ENCODE measurements at regions not wholly inside any gene's neighbourhood (a gene's known extent, or its start where the extent isn't known, plus 50 kb on each side); places are given as distances from the start of the nearest gene placed in this dataset.

GRCh38 chr16:64541621-64542020 is 580.2 kb downstream of the CDH11 start:
- no peaks in the 10 kb centered on the region for H3K36me3 ChIP-seq
- H3K4me1 ChIP-seq = no peaks in the 10 kb centered on the region
- TF ChIP-seq CTCF (IDR thresholded peaks at IDR 0.05) = no peak
- no peaks in the 10 kb centered on the region for H3K9me3 ChIP-seq
- H3K27ac ChIP-seq = no peak overlapping the region
- H3K4me3 ChIP-seq = no peak overlapping the region
- no peaks in the 10 kb centered on the region for H3K27me3 ChIP-seq
- intact Hi-C loops (cut with DNase I) = no loop called here
- DNase-seq (ENCODE audit: low spot score in 2 of 2) = no peak

- TF ChIP-seq CTCF (IDR thresholded peaks at IDR 0.05) = no peak
- Histone ChIP-seq H3K4me3 (no peak overlapping the region), H3K36me3 (no peaks in the 10 kb centered on the region), H3K9me3 (no peaks in the 10 kb centered on the region), H3K4me1 (no peaks in the 10 kb centered on the region), H3K27ac (no peak overlapping the region), H3K27me3 (no peaks in the 10 kb centered on the region)
- intact Hi-C loops (cut with DNase I) = no loop called here
- DNase-seq (ENCODE audit: low spot score in 2 of 2) = no peak
Measured at GRCh38 chr16:64540434-64540833, 581.4 kb downstream of the CDH11 start.

- H3K4me1 ChIP-seq = no peaks in the 10 kb centered on the region
- no peaks in the 10 kb centered on the region for H3K9me3 ChIP-seq
- no peak for TF ChIP-seq CTCF (IDR thresholded peaks at IDR 0.05)
- H3K27ac ChIP-seq = no peak overlapping the region
- no peaks in the 10 kb centered on the region for H3K36me3 ChIP-seq
- H3K4me3 ChIP-seq = no peak overlapping the region
- intact Hi-C loops (cut with DNase I) = no loop called here
- DNase-seq (ENCODE audit: low spot score in 2 of 2) = no peak
- no peaks in the 10 kb centered on the region for H3K27me3 ChIP-seq
Measured at GRCh38 chr16:64539811-64540371, 582.0 kb downstream of the CDH11 start.

- Histone ChIP-seq H3K4me1 (no peaks in the 10 kb centered on the region), H3K36me3 (no peaks in the 10 kb centered on the region), H3K4me3 (no peak overlapping the region), H3K27ac (no peak overlapping the region), H3K27me3 (no peaks in the 10 kb centered on the region), H3K9me3 (no peaks in the 10 kb centered on the region)
- no peak for DNase-seq (ENCODE audit: low spot score in 2 of 2)
- intact Hi-C loops (cut with DNase I) = no loop called here
- TF ChIP-seq CTCF (IDR thresholded peaks at IDR 0.05) = no peak
Measured at GRCh38 chr16:64534180-64534780, 587.6 kb downstream of the CDH11 start.

GRCh38 chr16:64532691-64533090 is 589.2 kb downstream of the CDH11 start:
- Histone ChIP-seq H3K9me3 (no peaks in the 10 kb centered on the region), H3K4me1 (no peaks in the 10 kb centered on the region), H3K4me3 (no peak overlapping the region), H3K36me3 (no peaks in the 10 kb centered on the region), H3K27me3 (no peaks in the 10 kb centered on the region), H3K27ac (no peak overlapping the region)
- no peak for DNase-seq (ENCODE audit: low spot score in 2 of 2)
- no peak for TF ChIP-seq CTCF (IDR thresholded peaks at IDR 0.05)
- intact Hi-C loops (cut with DNase I) = no loop called here

GRCh38 chr16:64532117-64532516 is 589.7 kb downstream of the CDH11 start:
- Histone ChIP-seq H3K27ac (no peak overlapping the region), H3K36me3 (no peaks in the 10 kb centered on the region), H3K4me1 (no peaks in the 10 kb centered on the region), H3K27me3 (no peaks in the 10 kb centered on the region), H3K9me3 (no peaks in the 10 kb centered on the region), H3K4me3 (peak overlapping the region in 1 of 2 donors; percentile 16)
- TF ChIP-seq CTCF (IDR thresholded peaks at IDR 0.05) = no peak
- no peak for DNase-seq (ENCODE audit: low spot score in 2 of 2)
- intact Hi-C loops (cut with DNase I) = no loop called here

Data from ascending aorta (tissue), 2 donors.